DMS79 treated with DMSO at 0.1 percent for 48 hours (cell line): ENCODE measurements at regions not wholly inside any gene's neighbourhood (a gene's known extent, or its start where the extent isn't known, plus 50 kb on each side); places are given as distances from the start of the nearest gene placed in this dataset.
"Not testable (repeated sequence)": the region's sequence is repeated elsewhere in the genome, so short reads cannot be mapped to it uniquely, and the experiment has no call there.

ENCODE experiments used
- DNase-seq: peaks from one replicate; lab custom pipeline; 2025; lab: John Stamatoyannopoulos, UW

DNA sequence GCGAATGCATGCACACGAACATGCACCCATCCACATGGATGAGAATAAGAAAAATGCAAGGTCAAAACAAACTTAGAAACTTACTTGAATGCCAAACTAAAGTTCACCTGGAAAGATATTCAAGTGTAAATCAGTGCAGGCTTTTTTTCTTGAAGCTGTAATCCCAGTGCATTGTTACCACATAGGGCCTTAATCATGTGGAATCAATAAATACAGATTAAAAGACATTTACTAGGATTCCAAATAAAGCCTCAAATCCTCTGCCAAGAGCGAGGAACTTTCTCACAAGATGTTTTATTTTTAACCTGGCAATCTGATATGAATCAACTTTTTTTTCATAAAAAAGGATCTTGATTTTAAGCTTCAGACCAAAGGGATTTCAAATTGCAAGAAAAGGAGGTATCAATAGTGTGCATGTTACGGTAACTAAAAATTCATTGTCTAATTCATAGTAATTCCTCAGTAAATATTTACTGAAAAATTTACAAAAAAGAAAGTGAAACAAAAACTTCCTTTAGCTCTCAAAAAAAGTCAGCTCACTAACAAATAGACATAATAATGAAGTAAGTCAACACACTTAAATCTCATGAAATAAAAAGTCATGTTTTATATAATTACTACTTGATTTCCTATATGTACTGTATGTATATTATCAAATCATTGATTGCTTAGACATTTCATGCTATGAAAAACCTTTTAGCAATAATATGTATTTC, 978.6 kb downstream of the PLOD2 start:
- DNase-seq: no peak

- DNase-seq: no peak
Observed at GRCh38 chr3:145183261-145183660, 977.7 kb downstream of the PLOD2 start.

DNA sequence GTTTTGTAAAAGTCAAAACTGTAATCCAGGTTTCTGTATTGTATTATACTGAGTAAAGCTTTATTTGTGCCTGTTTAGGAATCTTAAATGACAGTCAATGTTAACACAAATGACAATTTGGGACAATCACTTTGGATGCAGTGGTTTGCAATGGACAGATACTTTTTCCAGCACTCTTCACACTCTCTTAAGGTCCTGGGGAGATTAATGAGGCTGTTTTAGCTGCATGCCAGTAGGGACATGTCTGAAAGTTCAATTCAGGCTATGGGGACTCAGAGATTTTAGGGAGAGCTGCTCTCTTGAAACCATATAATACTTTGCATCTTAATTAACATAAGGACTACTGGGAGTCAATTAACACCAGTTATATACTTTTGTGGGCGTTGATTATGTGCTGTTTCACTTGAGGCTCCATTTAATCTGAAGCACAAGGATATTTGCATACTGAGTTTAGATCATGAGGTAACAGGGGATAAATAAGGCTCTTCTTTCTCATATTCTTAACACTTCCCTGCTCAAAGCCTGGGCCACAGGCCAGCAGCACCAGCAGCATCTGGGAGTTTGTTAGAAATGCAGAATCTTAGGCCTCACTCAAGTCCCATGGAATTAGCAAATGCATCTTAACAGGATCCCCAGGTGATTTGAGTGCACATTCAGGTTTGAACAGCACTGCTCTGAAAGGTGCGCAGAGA, 972.8 kb downstream of the PLOD2 start:
- DNase-seq: no peak

DNA sequence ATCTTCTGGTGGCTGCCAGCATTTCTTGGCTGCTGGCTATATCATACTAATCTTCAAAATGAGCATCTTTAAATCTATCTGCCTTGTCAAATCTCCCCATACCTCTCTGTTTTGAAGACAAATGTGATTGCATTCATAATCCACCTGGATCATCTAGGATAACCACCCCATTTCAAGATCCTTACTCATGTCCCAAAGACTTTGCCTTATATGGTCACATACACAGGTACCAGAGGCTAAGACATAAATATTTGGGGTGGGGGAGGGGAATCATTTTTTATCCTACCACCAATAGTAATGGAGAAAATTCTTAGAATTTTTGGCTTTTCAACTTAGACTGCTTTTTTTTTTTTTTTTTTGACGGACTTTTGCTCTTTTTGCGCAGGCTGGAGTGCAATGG, 970.8 kb downstream of the PLOD2 start:
- DNase-seq: no peak

DNA sequence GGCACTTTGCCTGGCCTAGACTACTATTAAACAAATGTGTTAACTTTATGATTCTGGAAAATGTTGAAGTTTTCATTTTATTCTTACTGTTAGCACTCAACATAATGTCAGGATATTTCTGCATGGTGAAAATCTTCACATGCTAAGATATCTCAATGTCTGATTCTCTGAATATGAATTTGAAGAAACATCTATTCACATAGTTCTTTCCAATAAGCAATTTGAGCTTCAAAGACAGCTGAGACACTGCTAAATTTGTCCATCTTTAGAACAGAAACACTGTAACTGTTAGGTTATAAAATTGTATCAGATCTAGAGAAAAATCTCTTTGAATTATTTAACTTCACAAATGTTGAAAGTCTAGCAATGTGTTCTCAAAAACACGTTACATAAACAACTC, 970.2 kb downstream of the PLOD2 start:
- DNase-seq: no peak

GRCh38 chr3:145191543-145191942, 969.4 kb downstream of the PLOD2 start:
- DNase-seq: no peak

- no peak for DNase-seq
Observed at GRCh38 chr3:145197051-145197820, 963.7 kb downstream of the PLOD2 start.

DNA sequence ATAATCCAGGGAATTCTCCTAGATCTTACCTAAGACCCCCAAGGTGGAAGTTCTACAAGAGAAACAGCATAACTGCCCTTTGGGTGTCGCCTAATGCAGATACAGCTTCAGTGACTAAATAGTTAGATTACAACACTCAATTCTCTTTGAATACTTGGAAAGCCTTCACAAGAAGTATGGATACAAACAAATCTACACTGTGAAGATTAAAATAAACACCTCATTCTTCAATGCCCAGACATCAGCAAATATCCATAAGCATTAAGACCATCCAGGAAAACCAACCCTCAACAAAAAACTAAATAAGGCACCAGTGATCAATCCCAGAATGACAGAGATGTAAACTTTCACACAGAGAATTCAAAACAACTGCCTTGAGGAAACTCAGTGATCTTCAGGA, 963.2 kb downstream of the PLOD2 start:
- DNase-seq: no peak

DNA sequence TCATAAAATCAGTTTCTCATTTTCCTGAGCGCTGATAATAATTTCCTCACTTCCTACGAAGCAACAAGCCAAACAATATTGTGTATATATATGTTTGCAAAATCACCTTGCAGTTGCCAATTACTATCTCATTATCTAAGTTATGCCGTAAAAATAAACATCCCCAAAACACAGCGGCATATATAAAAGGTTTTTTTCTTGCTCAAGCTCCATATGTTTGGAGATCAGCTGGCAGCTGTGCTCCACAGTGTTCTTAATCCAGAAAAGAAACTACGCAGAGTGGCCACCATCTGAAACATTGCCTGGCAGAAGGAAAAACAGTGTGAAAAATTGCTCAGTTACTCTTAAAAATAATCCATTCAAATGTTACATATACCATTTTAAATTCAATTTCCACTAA, 951.4 kb downstream of the PLOD2 start:
- no peak for DNase-seq

GRCh38 chr3:145219355-145220235, 941.4 kb downstream of the PLOD2 start:
- no peak for DNase-seq

DNA sequence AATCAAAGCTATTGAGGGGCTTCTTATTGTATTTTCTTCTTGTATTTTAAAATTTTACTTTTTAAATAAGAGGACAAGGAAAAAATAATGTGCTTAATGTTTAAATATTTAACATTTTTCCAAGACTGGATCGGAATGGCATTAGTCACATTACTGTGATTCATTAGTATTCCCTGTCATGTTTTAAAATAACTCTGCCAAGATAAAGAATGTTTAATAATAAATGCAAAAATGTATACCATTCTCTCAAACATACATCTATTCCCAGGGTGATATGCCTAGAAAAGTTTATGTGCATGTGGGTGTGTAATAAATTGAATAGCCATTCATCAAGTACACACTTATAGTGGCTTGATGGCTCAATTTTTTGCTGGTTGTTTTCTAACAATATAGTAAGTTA, 936.1 kb downstream of the PLOD2 start:
- no peak for DNase-seq

GRCh38 chr3:145243875-145244274, 917.1 kb downstream of the PLOD2 start:
- DNase-seq: no peak

DNA sequence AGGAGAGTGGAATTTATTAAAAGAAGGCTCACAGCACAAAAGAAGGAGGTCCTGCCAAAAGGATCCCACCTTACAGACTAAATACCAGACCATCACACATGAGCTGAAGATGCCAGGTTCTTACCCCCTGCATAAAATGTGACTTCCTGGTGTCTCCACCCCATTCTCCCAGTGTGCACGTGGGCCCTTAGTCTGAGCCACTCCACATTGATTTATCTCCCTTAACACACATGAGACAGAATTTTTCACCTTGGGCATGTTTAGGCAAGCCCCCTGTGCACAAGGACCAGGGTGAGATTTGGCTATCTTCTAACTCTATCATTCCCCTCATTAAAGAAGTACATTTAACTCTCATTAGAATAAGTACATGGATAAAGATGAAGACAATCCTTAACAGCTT, 916.7 kb downstream of the PLOD2 start:
- no peak for DNase-seq

GRCh38 chr3:145246291-145246690, 914.7 kb downstream of the PLOD2 start:
- no peak for DNase-seq

GRCh38 chr3:145248928-145249327, 912.1 kb downstream of the PLOD2 start:
- DNase-seq: no peak

DNA sequence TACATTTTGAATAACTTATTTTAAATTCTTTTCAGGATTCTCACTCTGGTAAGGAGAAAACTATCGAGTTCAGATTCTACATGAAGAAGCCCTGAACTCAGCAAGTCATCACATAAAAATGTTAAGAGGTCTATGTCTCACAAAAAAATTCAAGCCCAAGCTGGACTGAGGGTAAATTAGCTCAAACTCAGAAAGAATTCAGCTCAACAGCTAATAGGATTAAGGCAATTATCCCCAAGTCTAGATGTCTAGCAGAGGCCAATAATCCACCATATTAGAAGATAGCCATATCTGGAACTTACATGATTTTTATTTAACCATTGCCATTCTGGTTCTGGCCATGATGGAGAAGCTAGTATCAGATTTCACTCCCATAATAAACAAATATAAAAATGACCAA, 909.7 kb downstream of the PLOD2 start:
- no peak for DNase-seq

GRCh38 chr3:145257967-145258366, 903.0 kb downstream of the PLOD2 start:
- not testable (repeated sequence) for DNase-seq

- no peak for DNase-seq
Observed at GRCh38 chr3:145259166-145259880, 901.7 kb downstream of the PLOD2 start.

GRCh38 chr3:145263458-145263857, 897.5 kb downstream of the PLOD2 start:
- DNase-seq: not testable (repeated sequence)

- DNase-seq: no peak
Observed at GRCh38 chr3:145266368-145266767, 894.6 kb downstream of the PLOD2 start.

DNA sequence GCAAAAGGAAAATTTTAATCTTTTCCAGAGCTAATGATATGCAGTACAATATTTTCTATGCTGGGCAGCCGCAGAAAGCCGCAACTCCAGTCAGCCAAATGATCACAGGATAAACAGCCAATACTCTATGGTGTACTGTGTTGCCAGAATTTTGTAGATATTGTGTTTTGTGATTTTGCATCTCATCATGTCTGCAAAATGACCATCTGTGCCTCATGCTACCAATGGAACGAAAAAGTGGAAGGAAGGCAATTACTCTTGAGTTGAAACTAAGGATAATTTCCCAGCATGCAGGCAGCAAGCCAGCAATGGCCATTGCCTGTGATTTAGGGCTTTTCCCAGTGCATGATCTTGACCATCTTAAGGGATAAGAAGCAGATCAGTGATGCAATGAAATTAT, 891.9 kb downstream of the PLOD2 start:
- no peak for DNase-seq
